DOHH2 (cell line): ENCODE measurements at regions not wholly inside any gene's neighbourhood (a gene's known extent, or its start where the extent isn't known, plus 50 kb on each side); places are given as distances from the start of the nearest gene placed in this dataset.

Experiments used
- EZH2phosphoT487 ChIP-seq: fragments of 200-600 bp; sonication (generic); IDR thresholded peaks from 2 replicates; pipeline ENCODE4 v1.6.1; 2017; ENCODE audit warnings: borderline replicate concordance, mild to moderate bottlenecking, antibody characterized with exemption, low read length, moderate library complexity, mixed read lengths
- TF ChIP-seq, protein P1 (sequence below): fragments of 200-600 bp; sonication (generic); IDR thresholded peaks from one replicate; pipeline ENCODE4 v1.5.1; 2014; ENCODE audit warnings: antibody characterized with exemption, mild to moderate bottlenecking, low read depth, low read length; ENCODE audit not compliant: poor library complexity, severe bottlenecking

DNA sequence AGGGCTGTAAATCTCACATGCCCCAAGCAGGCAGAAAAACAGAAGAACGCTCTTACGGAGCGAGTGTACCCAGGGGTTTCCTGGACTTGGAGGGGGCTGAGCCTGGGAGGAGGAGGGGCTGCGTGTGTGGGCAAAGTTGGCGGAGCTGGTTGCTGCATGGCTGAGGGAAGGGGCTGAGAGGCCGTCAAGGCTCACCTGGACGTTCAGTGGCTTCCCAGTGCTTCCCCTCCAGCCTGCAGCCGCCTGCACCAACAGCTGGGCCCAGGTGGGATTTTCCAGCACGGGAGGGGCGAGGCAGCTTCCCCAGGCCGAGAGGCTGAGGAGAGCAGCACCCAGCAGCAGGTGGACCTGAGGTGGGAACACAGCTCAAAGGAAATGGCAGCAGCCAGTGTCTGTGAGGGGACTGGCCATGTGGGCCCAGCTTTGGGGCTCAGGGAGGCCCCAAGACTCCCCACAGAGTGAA lies 70.6 kb upstream of the CTDP1 start:
- TF ChIP-seq, protein P1, sequence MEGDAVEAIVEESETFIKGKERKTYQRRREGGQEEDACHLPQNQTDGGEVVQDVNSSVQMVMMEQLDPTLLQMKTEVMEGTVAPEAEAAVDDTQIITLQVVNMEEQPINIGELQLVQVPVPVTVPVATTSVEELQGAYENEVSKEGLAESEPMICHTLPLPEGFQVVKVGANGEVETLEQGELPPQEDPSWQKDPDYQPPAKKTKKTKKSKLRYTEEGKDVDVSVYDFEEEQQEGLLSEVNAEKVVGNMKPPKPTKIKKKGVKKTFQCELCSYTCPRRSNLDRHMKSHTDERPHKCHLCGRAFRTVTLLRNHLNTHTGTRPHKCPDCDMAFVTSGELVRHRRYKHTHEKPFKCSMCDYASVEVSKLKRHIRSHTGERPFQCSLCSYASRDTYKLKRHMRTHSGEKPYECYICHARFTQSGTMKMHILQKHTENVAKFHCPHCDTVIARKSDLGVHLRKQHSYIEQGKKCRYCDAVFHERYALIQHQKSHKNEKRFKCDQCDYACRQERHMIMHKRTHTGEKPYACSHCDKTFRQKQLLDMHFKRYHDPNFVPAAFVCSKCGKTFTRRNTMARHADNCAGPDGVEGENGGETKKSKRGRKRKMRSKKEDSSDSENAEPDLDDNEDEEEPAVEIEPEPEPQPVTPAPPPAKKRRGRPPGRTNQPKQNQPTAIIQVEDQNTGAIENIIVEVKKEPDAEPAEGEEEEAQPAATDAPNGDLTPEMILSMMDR = no peak
- no peak for TF ChIP-seq EZH2phosphoT487
